Liver (tissue), 3 donors: ENCODE measurements at regions not wholly inside any gene's neighbourhood (a gene's known extent, or its start where the extent isn't known, plus 50 kb on each side); places are given as distances from the start of the nearest gene placed in this dataset.

Source experiments
- CTCF ChIP-seq: fragments of 150-350 bp; IDR thresholded peaks from 2 replicates; pipeline ENCODE4 v1.5.1; 2017; ENCODE audit warnings: improper control_type of control experiment, low read depth, low read length; ENCODE audit not compliant: missing input control
- EGR1 ChIP-seq, 2 donors: IDR thresholded peaks; 2 replicates each; pipeline ENCODE4 v1.6.1; 2016 to 2018; ENCODE audit warnings: antibody characterized with exemption in 2 of 2, low read depth in 2 of 2
- FOXA1 ChIP-seq: IDR thresholded peaks from 2 replicates; pipeline ENCODE4 v1.6.1; 2016; ENCODE audit warnings: antibody characterized with exemption
- GABPA ChIP-seq, 2 donors: IDR thresholded peaks in 1 of 2; conservative IDR thresholded peaks in 1 of 2; 2 replicates each; pipeline ENCODE4 v1.6.1; 2016; ENCODE audit warnings: antibody characterized with exemption in 2 of 2, mild to moderate bottlenecking in 1 of 2, moderate library complexity in 1 of 2
- JUND ChIP-seq, 2 donors: IDR thresholded peaks; 2 replicates each; pipeline ENCODE4 v1.6.1; 2016; ENCODE audit warnings: antibody characterized with exemption in 2 of 2
- RAD21 ChIP-seq, 2 donors: IDR thresholded peaks; 2 replicates each; pipeline ENCODE4 v1.6.1; 2016; ENCODE audit warnings: antibody characterized with exemption in 2 of 2, mild to moderate bottlenecking in 2 of 2
- REST ChIP-seq: IDR thresholded peaks from 2 replicates; pipeline ENCODE4 v1.6.1; 2016; ENCODE audit warnings: antibody characterized with exemption, mild to moderate bottlenecking
- SP1 ChIP-seq: IDR thresholded peaks from 2 replicates; pipeline ENCODE4 v1.6.1; 2018; ENCODE audit warnings: antibody characterized with exemption, mild to moderate bottlenecking
- TAF1 ChIP-seq: conservative IDR thresholded peaks from 2 replicates; pipeline ENCODE4 v1.6.1; 2016; ENCODE audit warnings: antibody characterized with exemption, mild to moderate bottlenecking
- YY1 ChIP-seq: IDR thresholded peaks from 2 replicates; pipeline ENCODE4 v1.6.1; 2016; ENCODE audit warnings: antibody characterized with exemption, mild to moderate bottlenecking
- ZBTB33 ChIP-seq: IDR thresholded peaks from 2 replicates; pipeline ENCODE4 v1.6.1; 2016; ENCODE audit warnings: antibody characterized with exemption
- TF ChIP-seq, protein P1 (sequence below): IDR thresholded peaks from 2 replicates; pipeline ENCODE4 v1.6.1; 2016; ENCODE audit warnings: antibody characterized with exemption
- TF ChIP-seq, protein P2 (sequence below): IDR thresholded peaks from 2 replicates; pipeline ENCODE4 v1.6.1; 2016; ENCODE audit warnings: antibody characterized with exemption
- donor health status: healthy.
- donor health status: healthy.

DNA sequence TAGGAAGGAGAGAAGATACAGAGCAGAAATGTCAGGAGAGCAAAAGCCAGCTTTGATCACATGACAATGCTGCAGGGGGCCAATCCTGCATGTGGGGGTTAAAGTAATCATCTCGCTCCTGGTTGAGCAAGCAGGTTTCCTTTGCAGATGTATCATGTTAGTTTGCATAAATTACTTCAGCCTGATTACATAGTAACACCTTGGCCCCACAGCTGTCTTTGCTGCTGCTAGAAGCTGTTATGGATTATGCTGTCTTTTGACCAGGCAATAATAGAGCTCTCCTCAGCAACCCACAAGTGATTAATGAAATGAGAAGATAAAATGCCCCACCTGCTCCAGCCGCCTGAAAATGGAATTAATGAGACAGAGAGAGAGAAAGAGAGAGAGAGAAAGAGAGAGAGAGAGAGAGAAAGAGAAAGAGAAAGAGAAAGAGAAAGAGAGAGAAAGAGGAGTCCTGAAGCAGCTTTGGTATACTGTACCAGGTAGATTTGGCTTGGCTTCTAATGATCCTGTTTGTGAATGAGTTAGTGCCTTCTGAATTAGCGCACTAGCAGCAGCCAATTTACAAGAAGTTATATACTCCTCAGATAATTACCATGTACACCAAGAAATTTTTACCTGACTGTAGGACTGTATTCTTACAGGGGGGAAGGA, 174.3 kb upstream of the RORB start:
- TF ChIP-seq FOXA1 (no peak), EGR1 (IDR thresholded peaks at IDR 0.05; ENCODE audit: low read depth in 2 of 2) (no peak), CTCF (no peak), GABPA (IDR thresholded peaks at IDR 0.05 in 1 of 2, conservative IDR thresholded peaks at IDR 0.05 in 1 of 2) (no peak), REST (no peak), RAD21 (IDR thresholded peaks at IDR 0.05) (no peak), YY1 (no peak), JUND (IDR thresholded peaks at IDR 0.05) (no peak), SP1 (no peak), TAF1 (no peak), ZBTB33 (no peak)
- TF ChIP-seq, protein P1, sequence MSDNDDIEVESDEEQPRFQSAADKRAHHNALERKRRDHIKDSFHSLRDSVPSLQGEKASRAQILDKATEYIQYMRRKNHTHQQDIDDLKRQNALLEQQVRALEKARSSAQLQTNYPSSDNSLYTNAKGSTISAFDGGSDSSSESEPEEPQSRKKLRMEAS = no peak
- TF ChIP-seq, protein P2, sequence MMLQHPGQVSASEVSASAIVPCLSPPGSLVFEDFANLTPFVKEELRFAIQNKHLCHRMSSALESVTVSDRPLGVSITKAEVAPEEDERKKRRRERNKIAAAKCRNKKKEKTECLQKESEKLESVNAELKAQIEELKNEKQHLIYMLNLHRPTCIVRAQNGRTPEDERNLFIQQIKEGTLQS = no peak
